ENCODE measurements at regions not wholly inside any gene's neighbourhood (a gene's known extent, or its start where the extent isn't known, plus 50 kb on each side); places are given as distances from the start of the nearest gene placed in this dataset.

GRCh38 chr7:101707587-101707986 is 78.5 kb upstream of the MYL10 start:
- H3K27ac ChIP-seq (ENCODE audit: insufficient read depth, low read depth, low read length), result no peak overlapping the region
- H3K79me2 ChIP-seq (ENCODE audit: control insufficient read depth, insufficient read depth, low read length), result no peaks in the 10 kb centered on the region
- H3K9me3 ChIP-seq (replicated peaks; ENCODE audit: control insufficient read depth, insufficient read depth, low read length), result no peaks in the 10 kb centered on the region
- intact Hi-C loops (cut with micrococcal nuclease), result no loop called here
- DNase-seq (ENCODE audit: low read depth, low spot score), result no peak
- H3K27me3 ChIP-seq (ENCODE audit: control insufficient read depth in 2 of 2, insufficient read depth in 2 of 2, low read length in 2 of 2), result peaks cover 0 to 2% of the 10 kb centered on the region in 2 experiments
- no peaks in the 10 kb centered on the region for H3K9me1 ChIP-seq (replicated peaks; ENCODE audit: control insufficient read depth, extremely low read depth, insufficient read depth, low read length)
- H2AFZ ChIP-seq (ENCODE audit: low read depth, low read length), result no peak overlapping the region
- BruUV-seq (replicated peaks), result no TSS peak
- TF ChIP-seq MAX (IDR thresholded peaks at IDR 0.05; ENCODE audit: insufficient read depth, insufficient read length), result no peak
- TF ChIP-seq FOS (IDR thresholded peaks at IDR 0.05; ENCODE audit: borderline replicate concordance, insufficient read depth, low read length), result no peak
- TF ChIP-seq MYC (IDR thresholded peaks at IDR 0.05; ENCODE audit: low read depth, low read length), result no peak
- no peak for TF ChIP-seq JUN (IDR thresholded peaks at IDR 0.05; ENCODE audit: borderline replicate concordance, insufficient read depth, insufficient read length, low read depth)
- no peak for TF ChIP-seq POLR2A (IDR thresholded peaks at IDR 0.05; ENCODE audit: low read depth, low read length)
- TF ChIP-seq CTCF (IDR thresholded peaks at IDR 0.05; ENCODE audit: extremely low read depth in 1 of 2, insufficient read depth in 1 of 2, low read depth in 1 of 2, low read length in 2 of 2), result no peak
- H3K4me1 ChIP-seq (ENCODE audit: control insufficient read depth, extremely low read depth, insufficient read depth, low read length), result no peaks in the 10 kb centered on the region
- CTCF ChIA-PET, result no interaction called here
- dilution Hi-C loops (cut with MboI; ENCODE audit: extremely low pct_ligation_motif_present, low sequenced_read_pairs), result no loop called here
- no peaks in the 10 kb centered on the region for H4K20me1 ChIP-seq (replicated peaks; ENCODE audit: control insufficient read depth, extremely low read depth, insufficient read depth, low read length)
- H3K4me3 ChIP-seq (replicated peaks in 1 of 3; ENCODE audit: insufficient read depth in 1 of 3, low read depth in 1 of 3, low read length in 3 of 3), result no peak overlapping the region
- no peaks in the 10 kb centered on the region for H3K36me3 ChIP-seq (ENCODE audit: control insufficient read depth in 2 of 2, extremely low read depth in 1 of 2, insufficient read depth in 2 of 2, low read length in 2 of 2)
- no peak overlapping the region for H3K9ac ChIP-seq (replicated peaks; ENCODE audit: extremely low read depth, insufficient read depth, low read length)
- POLR2A ChIA-PET, result no interaction called here
- FAIRE-seq, result no peak
- H3K4me2 ChIP-seq (ENCODE audit: insufficient read depth, low read length), result no peak overlapping the region

GRCh38 chr7:101708223-101708622 is 79.1 kb upstream of the MYL10 start:
- Histone ChIP-seq H2AFZ (ENCODE audit: low read depth, low read length) (no peak overlapping the region), H3K9ac (replicated peaks; ENCODE audit: extremely low read depth, insufficient read depth, low read length) (no peak overlapping the region), H3K27ac (ENCODE audit: insufficient read depth, low read depth, low read length) (no peak overlapping the region), H3K79me2 (ENCODE audit: control insufficient read depth, insufficient read depth, low read length) (no peaks in the 10 kb centered on the region), H4K20me1 (replicated peaks; ENCODE audit: control insufficient read depth, extremely low read depth, insufficient read depth, low read length) (no peaks in the 10 kb centered on the region), H3K27me3 (ENCODE audit: control insufficient read depth in 2 of 2, insufficient read depth in 2 of 2, low read length in 2 of 2) (peaks cover 0 to 2% of the 10 kb centered on the region in 2 experiments), H3K9me3 (replicated peaks; ENCODE audit: control insufficient read depth, insufficient read depth, low read length) (no peaks in the 10 kb centered on the region), H3K4me1 (ENCODE audit: control insufficient read depth, extremely low read depth, insufficient read depth, low read length) (no peaks in the 10 kb centered on the region), H3K4me3 (replicated peaks in 1 of 3; ENCODE audit: insufficient read depth in 1 of 3, low read depth in 1 of 3, low read length in 3 of 3) (no peak overlapping the region), H3K36me3 (ENCODE audit: control insufficient read depth in 2 of 2, extremely low read depth in 1 of 2, insufficient read depth in 2 of 2, low read length in 2 of 2) (no peaks in the 10 kb centered on the region), H3K4me2 (ENCODE audit: insufficient read depth, low read length) (no peak overlapping the region), H3K9me1 (replicated peaks; ENCODE audit: control insufficient read depth, extremely low read depth, insufficient read depth, low read length) (no peaks in the 10 kb centered on the region)
- intact Hi-C loops (cut with micrococcal nuclease) (no loop called here), dilution Hi-C loops (cut with MboI; ENCODE audit: extremely low pct_ligation_motif_present, low sequenced_read_pairs) (no loop called here)
- CTCF ChIA-PET, result no interaction called here
- no TSS peak for BruUV-seq (replicated peaks)
- DNase-seq (ENCODE audit: low read depth, low spot score) (no peak), FAIRE-seq (no peak)
- TF ChIP-seq GATA2 (IDR thresholded peaks at IDR 0.05; ENCODE audit: insufficient read depth, insufficient read length, low read depth, low read length), result no peak
- TF ChIP-seq JUN (IDR thresholded peaks at IDR 0.05; ENCODE audit: borderline replicate concordance, insufficient read depth, insufficient read length, low read depth), result no peak
- no peak for TF ChIP-seq FOS (IDR thresholded peaks at IDR 0.05; ENCODE audit: borderline replicate concordance, insufficient read depth, low read length)
- no peak for TF ChIP-seq EZH2 (IDR thresholded peaks at IDR 0.05; ENCODE audit: borderline replicate concordance, low read depth, low read length, severe bottlenecking)
- TF ChIP-seq POLR2AphosphoS5 (IDR thresholded peaks at IDR 0.05; ENCODE audit: insufficient read depth, low read depth, low read length), result no peak
- TF ChIP-seq CTCF (IDR thresholded peaks at IDR 0.05; ENCODE audit: extremely low read depth in 1 of 2, insufficient read depth in 1 of 2, low read depth in 1 of 2, low read length in 2 of 2), result no peak
- TF ChIP-seq MAX (IDR thresholded peaks at IDR 0.05; ENCODE audit: insufficient read depth, insufficient read length), result no peak
- POLR2A ChIA-PET, result no interaction called here
